DND-41 (cell line): ENCODE measurements at regions not wholly inside any gene's neighbourhood (a gene's known extent, or its start where the extent isn't known, plus 50 kb on each side); places are given as distances from the start of the nearest gene placed in this dataset.

ENCODE experiments used
- ATAC-seq: fragments of 200-7000 bp; cut with Tn5 transposase; 3 replicates; pipeline ENCODE4 v1.9.1; 2021; ENCODE audit warnings: low read depth; ENCODE audit not compliant: insufficient read depth
- DNase-seq: peaks from one replicate; pipeline ENCODE4 v3.0.0-alpha.2; 2020
- H2AFZ ChIP-seq: 2 replicates; pipeline ENCODE4 v1.6.0; 2012; ENCODE audit warnings: low read depth, low read length
- H3K27ac ChIP-seq: 2 replicates; pipeline ENCODE4 v1.5.1; 2012; ENCODE audit warnings: low read length, inconsistent platforms
- H3K27me3 ChIP-seq: fragments of 200-600 bp; sonication (generic); 2 replicates; pipeline ENCODE4 v1.6.0; 2012; ENCODE audit warnings: low read length, mild to moderate bottlenecking, inconsistent platforms; ENCODE audit not compliant: insufficient read depth, poor library complexity
- H3K36me3 ChIP-seq: 2 replicates; pipeline ENCODE4 v1.5.1; 2012; ENCODE audit warnings: low read length, inconsistent platforms; ENCODE audit not compliant: insufficient read depth
- H3K4me1 ChIP-seq: 2 replicates; pipeline ENCODE4 v1.5.1; 2012; ENCODE audit warnings: mild to moderate bottlenecking, low read length; ENCODE audit not compliant: insufficient read depth
- H3K4me2 ChIP-seq: 2 replicates; pipeline ENCODE4 v1.6.0; 2012; ENCODE audit warnings: mild to moderate bottlenecking, moderate library complexity, low read length, inconsistent platforms; ENCODE audit not compliant: insufficient read depth
- H3K4me3 ChIP-seq, 2 experiments: fragments of 200-600 bp in 1 of 2; shearing (Covaris generic) in 1 of 2; 2 replicates each; pipeline ENCODE4 v1.5.1; 2012 to 2016; ENCODE audit warnings: inconsistent platforms in 2 of 2, low read length in 2 of 2, mild to moderate bottlenecking in 2 of 2, low read depth in 1 of 2, moderate library complexity in 1 of 2
- H3K79me2 ChIP-seq: 2 replicates; pipeline ENCODE4 v1.6.0; 2012; ENCODE audit warnings: low read length, inconsistent platforms; ENCODE audit not compliant: insufficient read depth
- H3K9ac ChIP-seq: 2 replicates; pipeline ENCODE4 v1.6.0; 2012; ENCODE audit warnings: low read depth, mild to moderate bottlenecking, inconsistent platforms, low read length, moderate library complexity
- H3K9me3 ChIP-seq: 2 replicates; pipeline ENCODE4 v1.5.1; 2012; ENCODE audit warnings: low read length, moderate library complexity, mild to moderate bottlenecking, inconsistent platforms; ENCODE audit not compliant: insufficient read depth, severe bottlenecking
- H4K20me1 ChIP-seq: 2 replicates; pipeline ENCODE4 v1.6.0; 2012; ENCODE audit warnings: low read length; ENCODE audit not compliant: insufficient read depth
- EZH2 ChIP-seq: IDR thresholded peaks from 3 replicates; pipeline ENCODE4 v1.6.1; 2012; ENCODE audit warnings: borderline replicate concordance, low read depth, mild to moderate bottlenecking, moderate library complexity, low read length, inconsistent platforms; ENCODE audit not compliant: severe bottlenecking
- TF ChIP-seq, protein P1 (sequence below): IDR thresholded peaks from 2 replicates; pipeline ENCODE4 v1.5.1; 2012; ENCODE audit warnings: borderline replicate concordance, low read length, moderate library complexity, mild to moderate bottlenecking; ENCODE audit not compliant: poor library complexity, severe bottlenecking; ENCODE audit errors: extremely low read depth

DNA sequence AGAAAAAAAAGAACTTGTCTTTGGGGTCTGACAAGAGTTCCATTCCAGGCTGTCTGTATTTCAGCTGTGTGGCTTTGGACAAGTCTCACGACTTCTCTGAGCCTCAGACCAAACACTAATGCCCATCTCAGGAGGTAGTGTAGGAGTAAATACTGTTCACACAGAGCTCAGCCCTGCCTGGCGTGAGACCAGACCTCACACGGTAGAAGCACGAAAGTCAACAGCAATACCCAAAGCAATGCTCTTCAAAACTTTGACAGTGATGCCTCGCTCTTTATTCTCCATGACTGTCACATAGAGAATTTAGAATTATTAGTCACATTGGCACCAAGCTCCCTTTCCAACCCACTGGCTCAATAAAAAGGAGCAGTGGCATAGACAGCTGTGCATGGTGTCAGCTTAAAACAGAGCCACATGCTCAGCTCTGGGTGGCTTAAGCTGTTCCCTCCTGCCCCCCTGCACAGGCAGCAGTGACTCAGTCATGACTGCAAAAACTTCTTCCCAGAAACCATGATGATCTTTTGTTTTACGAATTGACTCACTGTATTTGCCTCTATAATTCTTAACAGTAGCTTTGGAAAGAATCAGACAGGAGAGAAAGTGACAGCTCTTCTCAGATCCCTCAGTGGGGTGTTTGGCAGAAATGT, 74.0 kb upstream of the PHF21B start:
- H3K4me2 ChIP-seq = no peak overlapping the region
- H3K27me3 ChIP-seq = no peaks in the 10 kb centered on the region
- H4K20me1 ChIP-seq = no peaks in the 10 kb centered on the region
- ATAC-seq (no peak), DNase-seq (no peak)
- no peak overlapping the region for H2AFZ ChIP-seq
- H3K27ac ChIP-seq = no peak overlapping the region
- H3K36me3 ChIP-seq = no peaks in the 10 kb centered on the region
- H3K79me2 ChIP-seq = no peaks in the 10 kb centered on the region
- H3K4me1 ChIP-seq = no peaks in the 10 kb centered on the region
- no peak overlapping the region for H3K9ac ChIP-seq
- H3K4me3 ChIP-seq = no peak overlapping the region
- no peaks in the 10 kb centered on the region for H3K9me3 ChIP-seq
- no peak for TF ChIP-seq EZH2
- TF ChIP-seq, protein P1, sequence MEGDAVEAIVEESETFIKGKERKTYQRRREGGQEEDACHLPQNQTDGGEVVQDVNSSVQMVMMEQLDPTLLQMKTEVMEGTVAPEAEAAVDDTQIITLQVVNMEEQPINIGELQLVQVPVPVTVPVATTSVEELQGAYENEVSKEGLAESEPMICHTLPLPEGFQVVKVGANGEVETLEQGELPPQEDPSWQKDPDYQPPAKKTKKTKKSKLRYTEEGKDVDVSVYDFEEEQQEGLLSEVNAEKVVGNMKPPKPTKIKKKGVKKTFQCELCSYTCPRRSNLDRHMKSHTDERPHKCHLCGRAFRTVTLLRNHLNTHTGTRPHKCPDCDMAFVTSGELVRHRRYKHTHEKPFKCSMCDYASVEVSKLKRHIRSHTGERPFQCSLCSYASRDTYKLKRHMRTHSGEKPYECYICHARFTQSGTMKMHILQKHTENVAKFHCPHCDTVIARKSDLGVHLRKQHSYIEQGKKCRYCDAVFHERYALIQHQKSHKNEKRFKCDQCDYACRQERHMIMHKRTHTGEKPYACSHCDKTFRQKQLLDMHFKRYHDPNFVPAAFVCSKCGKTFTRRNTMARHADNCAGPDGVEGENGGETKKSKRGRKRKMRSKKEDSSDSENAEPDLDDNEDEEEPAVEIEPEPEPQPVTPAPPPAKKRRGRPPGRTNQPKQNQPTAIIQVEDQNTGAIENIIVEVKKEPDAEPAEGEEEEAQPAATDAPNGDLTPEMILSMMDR = no peak

DNA sequence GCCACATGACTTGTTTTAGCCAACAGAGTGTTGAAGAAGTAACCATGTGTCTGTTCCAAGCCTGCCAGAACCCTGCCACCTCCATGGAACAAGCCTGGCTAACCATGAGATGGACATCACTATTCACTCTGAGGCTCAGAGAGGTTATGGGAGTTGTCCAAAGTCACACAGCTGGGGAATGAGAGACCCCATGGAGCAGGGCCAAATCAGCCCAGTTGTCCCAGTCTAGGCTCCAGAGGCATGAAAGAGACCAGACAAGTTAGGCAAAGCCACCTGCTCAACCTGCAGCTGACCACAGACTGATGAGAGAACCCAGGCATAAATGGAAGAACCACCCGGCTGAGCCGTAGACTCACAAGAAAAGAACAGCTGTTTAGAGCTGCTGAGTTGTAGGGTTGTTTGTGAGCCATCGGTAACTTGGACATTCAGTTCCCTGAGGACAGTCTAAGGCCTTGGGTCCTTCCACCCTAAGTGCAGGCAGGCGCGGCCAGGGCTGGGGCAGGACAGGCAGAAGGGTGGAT, 74.7 kb upstream of the PHF21B start:
- Histone ChIP-seq H3K36me3 (no peaks in the 10 kb centered on the region), H3K27me3 (no peaks in the 10 kb centered on the region), H3K9me3 (no peaks in the 10 kb centered on the region), H2AFZ (no peak overlapping the region), H3K79me2 (no peaks in the 10 kb centered on the region), H3K4me3 (no peak overlapping the region), H3K27ac (no peak overlapping the region), H4K20me1 (no peaks in the 10 kb centered on the region), H3K4me1 (no peaks in the 10 kb centered on the region), H3K4me2 (no peak overlapping the region), H3K9ac (no peak overlapping the region)
- ATAC-seq = no peak
- DNase-seq = no peak
- TF ChIP-seq, protein P1 = no peak
- TF ChIP-seq EZH2 = no peak

DNA sequence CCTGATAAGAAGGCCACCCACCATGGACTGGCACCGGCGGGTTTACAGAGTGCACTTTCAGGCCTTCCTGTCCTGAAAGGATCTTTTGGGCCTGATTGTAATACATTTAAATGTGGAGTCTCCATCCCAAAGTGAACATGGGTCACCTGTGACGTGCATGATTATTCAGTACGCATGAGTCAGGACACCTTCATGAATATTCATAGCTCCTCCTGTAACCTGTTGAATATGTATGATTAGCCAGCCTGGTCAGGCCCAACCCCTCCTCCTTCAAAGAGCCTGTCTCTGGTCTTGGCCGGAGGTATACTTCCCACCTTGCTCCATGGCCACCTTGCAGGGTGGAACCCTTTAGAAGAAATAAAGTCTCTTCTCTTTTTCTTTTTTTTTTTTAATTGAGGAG, 75.9 kb upstream of the NUP50 start:
- no peak for ATAC-seq
- Histone ChIP-seq H3K4me1 (no peaks in the 10 kb centered on the region), H3K27ac (no peak overlapping the region), H4K20me1 (no peaks in the 10 kb centered on the region), H3K4me2 (no peak overlapping the region), H3K36me3 (no peaks in the 10 kb centered on the region), H3K9me3 (no peaks in the 10 kb centered on the region), H3K4me3 (no peak overlapping the region), H2AFZ (no peak overlapping the region), H3K9ac (no peak overlapping the region), H3K27me3 (no peaks in the 10 kb centered on the region), H3K79me2 (no peaks in the 10 kb centered on the region)
- TF ChIP-seq EZH2 = no peak
- TF ChIP-seq, protein P1 = no peak
- no peak for DNase-seq
